ENCODE measurements at regions not wholly inside any gene's neighbourhood (a gene's known extent, or its start where the extent isn't known, plus 50 kb on each side); places are given as distances from the start of the nearest gene placed in this dataset.

- DNase-seq: no peak
- ChIA-PET CTCF (no interaction called here), POLR2A (no interaction called here)
- H3K36me3 ChIP-seq (ENCODE audit: control insufficient read depth in 4 of 4, insufficient read depth in 4 of 4, low read length in 3 of 4): no peaks in the 10 kb centered on the region
- no peak overlapping the region for H3K27ac ChIP-seq (ENCODE audit: insufficient read depth in 1 of 2, low read depth in 1 of 2, low read length in 2 of 2, poor library complexity in 1 of 2, severe bottlenecking in 2 of 2)
- peaks cover 0 to 2% (median 0%) of the 10 kb centered on the region in 5 experiments for H3K27me3 ChIP-seq (replicated peaks in 2 of 5; ENCODE audit: control insufficient read depth in 4 of 5, insufficient read depth in 5 of 5, low read length in 4 of 5)
- 94% methylated on average over 9 of the region's 9 CpGs for WGBS (ENCODE audit: insufficient coverage)
- no peaks in the 10 kb centered on the region for H3K4me1 ChIP-seq (ENCODE audit: control extremely low read depth in 1 of 4, control insufficient read depth in 4 of 4, insufficient read depth in 4 of 4, low read length in 3 of 4)
- no peak overlapping the region for H3K4me3 ChIP-seq (ENCODE audit: control insufficient read depth in 1 of 7, extremely low read depth in 1 of 7, insufficient read depth in 4 of 7, low read depth in 2 of 7, low read length in 6 of 7)
- H3K9me3 ChIP-seq (ENCODE audit: control extremely low read depth in 1 of 5, control insufficient read depth in 4 of 5, insufficient read depth in 2 of 5, low read depth in 1 of 5, low read length in 4 of 5): no peaks in the 10 kb centered on the region
These were observed 284.6 kb upstream of the ZFP64 start for GRCh38 chr20:52476074-52476750.

- Histone ChIP-seq H3K27me3 (replicated peaks in 2 of 5; ENCODE audit: control insufficient read depth in 4 of 5, insufficient read depth in 5 of 5, low read length in 4 of 5) (peaks cover 0 to 2% (median 0%) of the 10 kb centered on the region in 5 experiments), H3K36me3 (ENCODE audit: control insufficient read depth in 4 of 4, insufficient read depth in 4 of 4, low read length in 3 of 4) (no peaks in the 10 kb centered on the region)
These were observed 281.6 kb upstream of the ZFP64 start for GRCh38 chr20:52473186-52473585.

GRCh38 chr20:52470561-52470960 is 279.0 kb upstream of the ZFP64 start:
- H3K36me3 ChIP-seq (ENCODE audit: control insufficient read depth in 4 of 4, insufficient read depth in 4 of 4, low read length in 3 of 4): no peaks in the 10 kb centered on the region
- no peaks in the 10 kb centered on the region for H3K9me3 ChIP-seq (ENCODE audit: control extremely low read depth in 1 of 5, control insufficient read depth in 4 of 5, insufficient read depth in 2 of 5, low read depth in 1 of 5, low read length in 4 of 5)
- H3K27me3 ChIP-seq (replicated peaks in 2 of 5; ENCODE audit: control insufficient read depth in 4 of 5, insufficient read depth in 5 of 5, low read length in 4 of 5): peaks cover 0 to 2% (median 0%) of the 10 kb centered on the region in 5 experiments
- ChIA-PET POLR2A (no interaction called here), CTCF (no interaction called here)
- no peak overlapping the region for H3K4me3 ChIP-seq (ENCODE audit: control insufficient read depth in 1 of 7, extremely low read depth in 1 of 7, insufficient read depth in 4 of 7, low read depth in 2 of 7, low read length in 6 of 7)
- H3K27ac ChIP-seq (ENCODE audit: insufficient read depth in 1 of 2, low read depth in 1 of 2, low read length in 2 of 2, poor library complexity in 1 of 2, severe bottlenecking in 2 of 2): no peak overlapping the region
- DNase-seq: no peak
- H3K4me1 ChIP-seq (ENCODE audit: control extremely low read depth in 1 of 4, control insufficient read depth in 4 of 4, insufficient read depth in 4 of 4, low read length in 3 of 4): no peaks in the 10 kb centered on the region

More at GRCh38 chr20:52473186-52473585, 281.6 kb upstream of the ZFP64 start:
- H3K4me3 ChIP-seq (ENCODE audit: control insufficient read depth in 1 of 7, extremely low read depth in 1 of 7, insufficient read depth in 4 of 7, low read depth in 2 of 7, low read length in 6 of 7): no peak overlapping the region
- no peaks in the 10 kb centered on the region for H3K4me1 ChIP-seq (ENCODE audit: control extremely low read depth in 1 of 4, control insufficient read depth in 4 of 4, insufficient read depth in 4 of 4, low read length in 3 of 4)
- POLR2A ChIA-PET: no interaction called here
- no peak for DNase-seq
- no peak overlapping the region for H3K27ac ChIP-seq (ENCODE audit: insufficient read depth in 1 of 2, low read depth in 1 of 2, low read length in 2 of 2, poor library complexity in 1 of 2, severe bottlenecking in 2 of 2)
- CTCF ChIA-PET: no interaction called here
- WGBS (ENCODE audit: insufficient coverage): 53% methylated on average over 2 of the region's 3 CpGs
- no peaks in the 10 kb centered on the region for H3K9me3 ChIP-seq (ENCODE audit: control extremely low read depth in 1 of 5, control insufficient read depth in 4 of 5, insufficient read depth in 2 of 5, low read depth in 1 of 5, low read length in 4 of 5)

- no peak for DNase-seq
- Histone ChIP-seq H3K27me3 (replicated peaks in 2 of 5; ENCODE audit: control insufficient read depth in 4 of 5, insufficient read depth in 5 of 5, low read length in 4 of 5) (no peaks in the 10 kb centered on the region), H3K36me3 (ENCODE audit: control insufficient read depth in 4 of 4, insufficient read depth in 4 of 4, low read length in 3 of 4) (no peaks in the 10 kb centered on the region), H3K4me1 (ENCODE audit: control extremely low read depth in 1 of 4, control insufficient read depth in 4 of 4, insufficient read depth in 4 of 4, low read length in 3 of 4) (no peaks in the 10 kb centered on the region), H3K4me3 (ENCODE audit: control insufficient read depth in 1 of 7, extremely low read depth in 1 of 7, insufficient read depth in 4 of 7, low read depth in 2 of 7, low read length in 6 of 7) (no peak overlapping the region), H3K9me3 (ENCODE audit: control extremely low read depth in 1 of 5, control insufficient read depth in 4 of 5, insufficient read depth in 2 of 5, low read depth in 1 of 5, low read length in 4 of 5) (peaks cover 0 to 2% (median 0%) of the 10 kb centered on the region in 5 experiments), H3K27ac (ENCODE audit: insufficient read depth in 1 of 2, low read depth in 1 of 2, low read length in 2 of 2, poor library complexity in 1 of 2, severe bottlenecking in 2 of 2) (no peak overlapping the region)
- POLR2A ChIA-PET: no interaction called here
- CTCF ChIA-PET: no interaction called here
- WGBS (ENCODE audit: insufficient coverage): 88% methylated on average over 9 of the region's 9 CpGs
These were observed 277.5 kb upstream of the ZFP64 start for GRCh38 chr20:52469128-52469527.

GRCh38 chr20:52465991-52466390 is 274.4 kb upstream of the ZFP64 start:
- H3K9me3 ChIP-seq (ENCODE audit: control extremely low read depth in 1 of 5, control insufficient read depth in 4 of 5, insufficient read depth in 2 of 5, low read depth in 1 of 5, low read length in 4 of 5): peaks cover 0 to 2% (median 0%) of the 10 kb centered on the region in 5 experiments
- ChIA-PET CTCF (no interaction called here), POLR2A (interaction anchor here (0.7 kb wide), 1 partner anchor 277 kb away, joined by 4 read pairs; no protein-coding TSS in a partner anchor)
- H3K4me1 ChIP-seq (ENCODE audit: control extremely low read depth in 1 of 4, control insufficient read depth in 4 of 4, insufficient read depth in 4 of 4, low read length in 3 of 4): no peaks in the 10 kb centered on the region
- no peak overlapping the region for H3K4me3 ChIP-seq (ENCODE audit: control insufficient read depth in 1 of 7, extremely low read depth in 1 of 7, insufficient read depth in 4 of 7, low read depth in 2 of 7, low read length in 6 of 7)
- no peaks in the 10 kb centered on the region for H3K36me3 ChIP-seq (ENCODE audit: control insufficient read depth in 4 of 4, insufficient read depth in 4 of 4, low read length in 3 of 4)
- H3K27ac ChIP-seq (ENCODE audit: insufficient read depth in 1 of 2, low read depth in 1 of 2, low read length in 2 of 2, poor library complexity in 1 of 2, severe bottlenecking in 2 of 2): no peak overlapping the region
- H3K27me3 ChIP-seq (replicated peaks in 2 of 5; ENCODE audit: control insufficient read depth in 4 of 5, insufficient read depth in 5 of 5, low read length in 4 of 5): peaks cover 0 to 3% (median 0%) of the 10 kb centered on the region in 5 experiments
- WGBS (ENCODE audit: insufficient coverage): 74% methylated on average over 3 of the region's 6 CpGs
- no peak for DNase-seq

GRCh38 chr20:52461582-52461981 is 270.0 kb upstream of the ZFP64 start:
- no peaks in the 10 kb centered on the region for H3K36me3 ChIP-seq (ENCODE audit: control insufficient read depth in 4 of 4, insufficient read depth in 4 of 4, low read length in 3 of 4)
- peaks cover 0 to 2% (median 0%) of the 10 kb centered on the region in 5 experiments for H3K9me3 ChIP-seq (ENCODE audit: control extremely low read depth in 1 of 5, control insufficient read depth in 4 of 5, insufficient read depth in 2 of 5, low read depth in 1 of 5, low read length in 4 of 5)
- peaks cover 0 to 3% (median 0%) of the 10 kb centered on the region in 5 experiments for H3K27me3 ChIP-seq (replicated peaks in 2 of 5; ENCODE audit: control insufficient read depth in 4 of 5, insufficient read depth in 5 of 5, low read length in 4 of 5)
- ChIA-PET CTCF (no interaction called here), POLR2A (no interaction called here)
- H3K27ac ChIP-seq (ENCODE audit: insufficient read depth in 1 of 2, low read depth in 1 of 2, low read length in 2 of 2, poor library complexity in 1 of 2, severe bottlenecking in 2 of 2): no peak overlapping the region
- H3K4me1 ChIP-seq (ENCODE audit: control extremely low read depth in 1 of 4, control insufficient read depth in 4 of 4, insufficient read depth in 4 of 4, low read length in 3 of 4): no peaks in the 10 kb centered on the region
- WGBS (ENCODE audit: insufficient coverage): 93% methylated on average over 7 of the region's 7 CpGs
- DNase-seq: no peak
- no peak overlapping the region for H3K4me3 ChIP-seq (ENCODE audit: control insufficient read depth in 1 of 7, extremely low read depth in 1 of 7, insufficient read depth in 4 of 7, low read depth in 2 of 7, low read length in 6 of 7)

GRCh38 chr20:52459150-52459549 is 267.6 kb upstream of the ZFP64 start:
- CTCF ChIA-PET: no interaction called here
- no peaks in the 10 kb centered on the region for H3K9me3 ChIP-seq (ENCODE audit: control extremely low read depth in 1 of 5, control insufficient read depth in 4 of 5, insufficient read depth in 2 of 5, low read depth in 1 of 5, low read length in 4 of 5)
- peaks cover 0 to 5% (median 0%) of the 10 kb centered on the region in 5 experiments for H3K27me3 ChIP-seq (replicated peaks in 2 of 5; ENCODE audit: control insufficient read depth in 4 of 5, insufficient read depth in 5 of 5, low read length in 4 of 5)
- POLR2A ChIA-PET: no interaction called here
- no peaks in the 10 kb centered on the region for H3K36me3 ChIP-seq (ENCODE audit: control insufficient read depth in 4 of 4, insufficient read depth in 4 of 4, low read length in 3 of 4)
- no peak overlapping the region for H3K4me3 ChIP-seq (ENCODE audit: control insufficient read depth in 1 of 7, extremely low read depth in 1 of 7, insufficient read depth in 4 of 7, low read depth in 2 of 7, low read length in 6 of 7)
- H3K4me1 ChIP-seq (ENCODE audit: control extremely low read depth in 1 of 4, control insufficient read depth in 4 of 4, insufficient read depth in 4 of 4, low read length in 3 of 4): no peaks in the 10 kb centered on the region
- H3K27ac ChIP-seq (ENCODE audit: insufficient read depth in 1 of 2, low read depth in 1 of 2, low read length in 2 of 2, poor library complexity in 1 of 2, severe bottlenecking in 2 of 2): no peak overlapping the region
- no peak for DNase-seq
- WGBS (ENCODE audit: insufficient coverage): 96% methylated on average over 4 of the region's 4 CpGs
